ENCODE measurements at regions not wholly inside any gene's neighbourhood (a gene's known extent, or its start where the extent isn't known, plus 50 kb on each side); places are given as distances from the start of the nearest gene placed in this dataset.

DNA sequence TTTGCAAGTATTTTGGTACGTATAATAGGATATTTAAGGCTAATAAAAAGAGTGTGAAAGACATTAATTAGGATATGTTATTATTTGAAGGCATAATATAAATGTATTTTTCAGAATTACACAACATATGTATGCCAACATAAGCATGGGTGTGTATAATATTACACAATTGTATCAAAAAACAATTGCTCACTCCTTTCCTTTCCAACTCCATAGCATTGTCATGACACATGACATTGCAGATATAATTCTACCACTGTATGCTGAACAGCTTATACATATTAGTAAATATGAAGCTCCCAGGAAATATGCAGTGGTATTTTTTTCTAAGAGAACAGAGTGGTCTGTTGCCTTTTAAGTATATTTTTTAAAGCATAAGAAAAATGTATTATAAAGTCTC lies 593.1 kb downstream of the TMX3 start:
- no peak overlapping the region for H3K27ac Mint-ChIP-seq
- Histone ChIP-seq H3K27me3 (ENCODE audit: insufficient read depth, low read length) (no peaks in the 10 kb centered on the region), H3K27ac (ENCODE audit: low read depth, low read length) (no peak overlapping the region), H3K36me3 (ENCODE audit: insufficient read depth, low read length) (no peaks in the 10 kb centered on the region), H3K9me3 (ENCODE audit: control insufficient read depth in 1 of 2, low read length in 2 of 2) (no peaks in the 10 kb centered on the region), H3K4me3 (ENCODE audit: low read length in 2 of 2) (no peak overlapping the region), H3K4me1 (ENCODE audit: insufficient read depth, low read length) (no peaks in the 10 kb centered on the region)
- H3K27me3 Mint-ChIP-seq = no peaks in the 10 kb centered on the region
- CTCF ChIA-PET (ENCODE audit: partially characterized antibody) = interaction anchor here (1.2 kb wide), 1 partner anchor 11 kb away, joined by 3 read pairs; no protein-coding TSS in a partner anchor
- no peak overlapping the region for H3K4me3 Mint-ChIP-seq
- H3K36me3 Mint-ChIP-seq = no peaks in the 10 kb centered on the region
- POLR2A ChIA-PET (ENCODE audit: partially characterized antibody) = no interaction called here
- no peaks in the 10 kb centered on the region for H3K4me1 Mint-ChIP-seq
- intact Hi-C loops (cut with micrococcal nuclease) = no loop called here
- H3K9me3 Mint-ChIP-seq = peaks cover 0 to 2% (median 0%) of the 10 kb centered on the region in 8 donors
- no peak for DNase-seq

GRCh38 chr18:68121308-68121707 lies 593.6 kb downstream of the TMX3 start:
- no peak for DNase-seq
- Histone ChIP-seq H3K9me3 (ENCODE audit: control insufficient read depth in 1 of 2, low read length in 2 of 2) (no peaks in the 10 kb centered on the region), H3K36me3 (ENCODE audit: insufficient read depth, low read length) (no peaks in the 10 kb centered on the region), H3K4me1 (ENCODE audit: insufficient read depth, low read length) (no peaks in the 10 kb centered on the region), H3K27ac (ENCODE audit: low read depth, low read length) (no peak overlapping the region), H3K4me3 (ENCODE audit: low read length in 2 of 2) (no peak overlapping the region), H3K27me3 (ENCODE audit: insufficient read depth, low read length) (no peaks in the 10 kb centered on the region)
- Mint-ChIP-seq H3K9me3 (peaks cover 0 to 2% (median 0%) of the 10 kb centered on the region in 8 donors), H3K27me3 (no peaks in the 10 kb centered on the region), H3K4me3 (no peak overlapping the region), H3K36me3 (no peaks in the 10 kb centered on the region), H3K4me1 (no peaks in the 10 kb centered on the region), H3K27ac (no peak overlapping the region)
- ChIA-PET CTCF (ENCODE audit: partially characterized antibody) (interaction anchor here (1.2 kb wide), 1 partner anchor 12 kb away, joined by 3 read pairs; no protein-coding TSS in a partner anchor), POLR2A (ENCODE audit: partially characterized antibody) (no interaction called here)
- intact Hi-C loops (cut with micrococcal nuclease) = no loop called here

DNA sequence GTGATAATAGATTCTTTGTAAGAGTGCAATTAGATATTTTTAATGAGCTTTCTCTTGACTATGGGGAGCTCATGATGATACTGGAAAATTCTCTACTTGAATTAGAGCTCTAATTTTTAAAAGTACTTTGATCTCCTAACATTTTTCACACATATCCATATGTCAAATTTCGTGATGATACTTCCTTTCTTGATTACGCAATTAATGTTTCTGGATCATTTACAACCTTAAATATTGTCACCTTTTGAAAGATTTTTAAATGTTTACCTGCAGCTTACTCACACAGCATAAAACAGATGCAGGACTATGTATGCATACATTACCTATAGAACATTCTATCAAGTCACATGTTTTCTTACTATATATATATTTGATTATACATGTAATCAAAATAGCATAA lies 598.5 kb upstream of the DSEL start:
- H3K27me3 ChIP-seq (ENCODE audit: insufficient read depth, low read length) = no peaks in the 10 kb centered on the region
- ChIA-PET POLR2A (ENCODE audit: partially characterized antibody) (no interaction called here), CTCF (ENCODE audit: partially characterized antibody) (no interaction called here)
- H3K4me1 ChIP-seq (ENCODE audit: insufficient read depth, low read length) = no peaks in the 10 kb centered on the region
- Mint-ChIP-seq H3K4me3 (no peak overlapping the region), H3K36me3 (no peaks in the 10 kb centered on the region), H3K4me1 (no peaks in the 10 kb centered on the region), H3K27ac (no peak overlapping the region), H3K27me3 (no peaks in the 10 kb centered on the region), H3K9me3 (peaks cover 0 to 2% (median 0%) of the 10 kb centered on the region in 8 donors)
- no peaks in the 10 kb centered on the region for H3K9me3 ChIP-seq (ENCODE audit: control insufficient read depth in 1 of 2, low read length in 2 of 2)
- no peak overlapping the region for H3K27ac ChIP-seq (ENCODE audit: low read depth, low read length)
- DNase-seq = no peak
- intact Hi-C loops (cut with micrococcal nuclease) = no loop called here
- H3K4me3 ChIP-seq (ENCODE audit: low read length in 2 of 2) = no peak overlapping the region
- no peaks in the 10 kb centered on the region for H3K36me3 ChIP-seq (ENCODE audit: insufficient read depth, low read length)

- no peaks in the 10 kb centered on the region for H3K9me3 ChIP-seq (ENCODE audit: control insufficient read depth in 1 of 2, low read length in 2 of 2)
- ChIA-PET CTCF (ENCODE audit: partially characterized antibody) (no interaction called here), POLR2A (ENCODE audit: partially characterized antibody) (no interaction called here)
- Mint-ChIP-seq H3K4me1 (no peaks in the 10 kb centered on the region), H3K4me3 (no peak overlapping the region), H3K36me3 (no peaks in the 10 kb centered on the region), H3K27me3 (no peaks in the 10 kb centered on the region), H3K9me3 (peaks cover 0 to 3% (median 0%) of the 10 kb centered on the region in 8 donors), H3K27ac (no peak overlapping the region)
- H3K4me1 ChIP-seq (ENCODE audit: insufficient read depth, low read length) = no peaks in the 10 kb centered on the region
- intact Hi-C loops (cut with micrococcal nuclease) = no loop called here
- no peak overlapping the region for H3K27ac ChIP-seq (ENCODE audit: low read depth, low read length)
- H3K36me3 ChIP-seq (ENCODE audit: insufficient read depth, low read length) = no peaks in the 10 kb centered on the region
- no peaks in the 10 kb centered on the region for H3K27me3 ChIP-seq (ENCODE audit: insufficient read depth, low read length)
- H3K4me3 ChIP-seq (ENCODE audit: low read length in 2 of 2) = no peak overlapping the region
- DNase-seq = no peak
Measured at GRCh38 chr18:68104036-68104435, 587.5 kb upstream of the DSEL start.

GRCh38 chr18:68103561-68103960 lies 587.0 kb upstream of the DSEL start:
- Histone ChIP-seq H3K4me3 (ENCODE audit: low read length in 2 of 2) (no peak overlapping the region), H3K27me3 (ENCODE audit: insufficient read depth, low read length) (no peaks in the 10 kb centered on the region), H3K9me3 (ENCODE audit: control insufficient read depth in 1 of 2, low read length in 2 of 2) (no peaks in the 10 kb centered on the region), H3K36me3 (ENCODE audit: insufficient read depth, low read length) (no peaks in the 10 kb centered on the region), H3K4me1 (ENCODE audit: insufficient read depth, low read length) (no peaks in the 10 kb centered on the region), H3K27ac (ENCODE audit: low read depth, low read length) (no peak overlapping the region)
- CTCF ChIA-PET (ENCODE audit: partially characterized antibody) = no interaction called here
- POLR2A ChIA-PET (ENCODE audit: partially characterized antibody) = no interaction called here
- intact Hi-C loops (cut with micrococcal nuclease) = no loop called here
- H3K27me3 Mint-ChIP-seq = no peaks in the 10 kb centered on the region
- H3K9me3 Mint-ChIP-seq = peaks cover 0 to 3% (median 0%) of the 10 kb centered on the region in 8 donors
- H3K4me3 Mint-ChIP-seq = no peak overlapping the region
- no peaks in the 10 kb centered on the region for H3K36me3 Mint-ChIP-seq
- no peak for DNase-seq
- no peak overlapping the region for H3K27ac Mint-ChIP-seq
- H3K4me1 Mint-ChIP-seq = no peaks in the 10 kb centered on the region

- Mint-ChIP-seq H3K27ac (no peak overlapping the region), H3K9me3 (peaks cover 0 to 3% (median 0%) of the 10 kb centered on the region in 8 donors), H3K4me1 (no peaks in the 10 kb centered on the region), H3K4me3 (no peak overlapping the region), H3K27me3 (no peaks in the 10 kb centered on the region), H3K36me3 (no peaks in the 10 kb centered on the region)
- Histone ChIP-seq H3K4me1 (ENCODE audit: insufficient read depth, low read length) (no peaks in the 10 kb centered on the region), H3K36me3 (ENCODE audit: insufficient read depth, low read length) (no peaks in the 10 kb centered on the region), H3K9me3 (ENCODE audit: control insufficient read depth in 1 of 2, low read length in 2 of 2) (no peaks in the 10 kb centered on the region), H3K27me3 (ENCODE audit: insufficient read depth, low read length) (no peaks in the 10 kb centered on the region), H3K27ac (ENCODE audit: low read depth, low read length) (no peak overlapping the region), H3K4me3 (ENCODE audit: low read length in 2 of 2) (no peak overlapping the region)
- DNase-seq = no peak
- intact Hi-C loops (cut with micrococcal nuclease) = no loop called here
- ChIA-PET CTCF (ENCODE audit: partially characterized antibody) (no interaction called here), POLR2A (ENCODE audit: partially characterized antibody) (no interaction called here)
Measured at GRCh38 chr18:68102117-68102516, 585.6 kb upstream of the DSEL start.

DNA sequence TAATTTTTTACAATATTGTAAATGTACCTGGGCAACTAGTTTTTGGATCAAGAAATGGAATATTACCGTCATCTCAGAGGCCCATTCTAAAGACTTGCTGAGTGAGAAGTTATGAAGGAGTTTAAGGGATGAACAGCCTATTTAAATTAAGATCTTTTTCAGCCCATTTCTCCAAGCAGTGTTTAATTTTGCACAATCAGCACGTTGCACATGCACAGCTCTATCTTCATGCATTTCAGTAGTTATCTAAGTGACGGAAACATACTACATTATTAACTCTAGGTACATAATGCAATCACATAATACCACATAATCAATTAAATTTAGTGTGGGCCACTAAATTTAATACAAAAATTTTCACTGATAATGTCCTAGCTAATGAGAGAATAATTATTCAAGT lies 582.1 kb upstream of the DSEL start:
- H3K27ac Mint-ChIP-seq = no peak overlapping the region
- H3K27me3 ChIP-seq (ENCODE audit: insufficient read depth, low read length) = no peaks in the 10 kb centered on the region
- H3K27me3 Mint-ChIP-seq = no peaks in the 10 kb centered on the region
- no peaks in the 10 kb centered on the region for H3K36me3 Mint-ChIP-seq
- intact Hi-C loops (cut with micrococcal nuclease) = no loop called here
- no peaks in the 10 kb centered on the region for H3K4me1 ChIP-seq (ENCODE audit: insufficient read depth, low read length)
- H3K36me3 ChIP-seq (ENCODE audit: insufficient read depth, low read length) = no peaks in the 10 kb centered on the region
- POLR2A ChIA-PET (ENCODE audit: partially characterized antibody) = no interaction called here
- no peak overlapping the region for H3K4me3 ChIP-seq (ENCODE audit: low read length in 2 of 2)
- no peak overlapping the region for H3K27ac ChIP-seq (ENCODE audit: low read depth, low read length)
- no peaks in the 10 kb centered on the region for H3K4me1 Mint-ChIP-seq
- no peak overlapping the region for H3K4me3 Mint-ChIP-seq
- CTCF ChIA-PET (ENCODE audit: partially characterized antibody) = no interaction called here
- peaks cover 0 to 3% (median 0%) of the 10 kb centered on the region in 8 donors for H3K9me3 Mint-ChIP-seq
- no peak for DNase-seq
- H3K9me3 ChIP-seq (ENCODE audit: control insufficient read depth in 1 of 2, low read length in 2 of 2) = no peaks in the 10 kb centered on the region

GRCh38 chr18:68086481-68086880 lies 570.0 kb upstream of the DSEL start:
- H3K4me3 ChIP-seq (ENCODE audit: low read length in 2 of 2) = no peak overlapping the region
- no peaks in the 10 kb centered on the region for H3K4me1 ChIP-seq (ENCODE audit: insufficient read depth, low read length)
- no peak for DNase-seq
- Mint-ChIP-seq H3K9me3 (no peaks in the 10 kb centered on the region), H3K4me3 (no peak overlapping the region), H3K27me3 (no peaks in the 10 kb centered on the region), H3K36me3 (no peaks in the 10 kb centered on the region), H3K27ac (no peak overlapping the region), H3K4me1 (no peaks in the 10 kb centered on the region)
- POLR2A ChIA-PET (ENCODE audit: partially characterized antibody) = no interaction called here
- no peak overlapping the region for H3K27ac ChIP-seq (ENCODE audit: low read depth, low read length)
- CTCF ChIA-PET (ENCODE audit: partially characterized antibody) = no interaction called here
- intact Hi-C loops (cut with micrococcal nuclease) = no loop called here
- H3K36me3 ChIP-seq (ENCODE audit: insufficient read depth, low read length) = no peaks in the 10 kb centered on the region
- no peaks in the 10 kb centered on the region for H3K9me3 ChIP-seq (ENCODE audit: control insufficient read depth in 1 of 2, low read length in 2 of 2)
- no peaks in the 10 kb centered on the region for H3K27me3 ChIP-seq (ENCODE audit: insufficient read depth, low read length)

Data from CD4-positive, alpha-beta memory T cell (primary cell).